ENCODE measurements at regions not wholly inside any gene's neighbourhood (a gene's known extent, or its start where the extent isn't known, plus 50 kb on each side); places are given as distances from the start of the nearest gene placed in this dataset.

GRCh38 chr11:112728288-112728687 is 232.9 kb upstream of the NCAM1 start (continued):
- TF ChIP-seq AR (CRISPR knock-in tag; IDR thresholded peaks at IDR 0.05): no peak
- no peak for TF ChIP-seq NFYB (CRISPR knock-in tag; conservative IDR thresholded peaks at IDR 0.05; ENCODE audit: low read depth)
- TF ChIP-seq SMAD4 (CRISPR knock-in tag; IDR thresholded peaks at IDR 0.05): no peak
- TF ChIP-seq ZNF121 (CRISPR knock-in tag; IDR thresholded peaks at IDR 0.05): no peak
- no peak for TF ChIP-seq ZBTB21 (CRISPR knock-in tag; IDR thresholded peaks at IDR 0.05; ENCODE audit: borderline replicate concordance)
- no peak for TF ChIP-seq JAZF1 (CRISPR knock-in tag; IDR thresholded peaks at IDR 0.05)

GRCh38 chr11:112728716-112729115 is 232.5 kb upstream of the NCAM1 start:
- ATAC-seq (no peak), DNase-seq (ENCODE audit: low spot score) (no peak)
- POLR2A ChIA-PET: no interaction called here
- TF ChIP-seq CTCF (IDR thresholded peaks at IDR 0.05) (no peak), SP1 (CRISPR knock-in tag; conservative IDR thresholded peaks at IDR 0.05) (no peak), KAT7 (CRISPR knock-in tag; IDR thresholded peaks at IDR 0.05; ENCODE audit: borderline replicate concordance) (no peak)
- H3K9me3 Mint-ChIP-seq: peaks cover 7% of the 10 kb centered on the region; the same call in 1 of the 2 replicates
- H3K4me1 Mint-ChIP-seq: 0 out of 2 replicates have a peak, but pooled peaks cover 2% of the 10 kb centered on the region
- no peaks in the 10 kb centered on the region for H3K36me3 Mint-ChIP-seq
- CTCF ChIA-PET: interaction anchor here (1.7 kb wide), 1 partner anchor 141 kb away, joined by 4 read pairs; no protein-coding TSS in a partner anchor
- H3K27me3 Mint-ChIP-seq (ENCODE audit: low read depth): no peaks in the 10 kb centered on the region
- H3K4me3 Mint-ChIP-seq: no peak overlapping the region
- H3K27ac Mint-ChIP-seq: no peak overlapping the region

GRCh38 chr11:112730591-112730990 is 230.6 kb upstream of the NCAM1 start:
- Mint-ChIP-seq H3K9me3 (peaks cover 7% of the 10 kb centered on the region; the same call in 1 of the 2 replicates), H3K36me3 (no peaks in the 10 kb centered on the region), H3K27me3 (ENCODE audit: low read depth) (no peaks in the 10 kb centered on the region), H3K27ac (no peak overlapping the region), H3K4me3 (no peak overlapping the region), H3K4me1 (no peaks in the 10 kb centered on the region)
- POLR2A ChIA-PET: no interaction called here
- DNase-seq (ENCODE audit: low spot score) (no peak), ATAC-seq (no peak)
- CTCF ChIA-PET: no interaction called here
- no peak for TF ChIP-seq ZNF512 (CRISPR knock-in tag; IDR thresholded peaks at IDR 0.05; ENCODE audit: borderline replicate concordance)
- no peak for TF ChIP-seq ZNF281 (CRISPR knock-in tag; IDR thresholded peaks at IDR 0.05)
- TF ChIP-seq ESRRA (CRISPR knock-in tag; IDR thresholded peaks at IDR 0.05; ENCODE audit: borderline replicate concordance): no peak
- TF ChIP-seq FOXJ3 (CRISPR knock-in tag; IDR thresholded peaks at IDR 0.05; ENCODE audit: borderline replicate concordance): no peak
- no peak for TF ChIP-seq JAZF1 (CRISPR knock-in tag; IDR thresholded peaks at IDR 0.05)
- no peak for TF ChIP-seq MLX (CRISPR knock-in tag; IDR thresholded peaks at IDR 0.05)
- no peak for TF ChIP-seq ATF6 (CRISPR knock-in tag; IDR thresholded peaks at IDR 0.05)
- no peak for TF ChIP-seq USF2 (CRISPR knock-in tag; IDR thresholded peaks at IDR 0.05)
- no peak for TF ChIP-seq JUN (CRISPR knock-in tag; IDR thresholded peaks at IDR 0.05)
- TF ChIP-seq ZNF396 (CRISPR knock-in tag; IDR thresholded peaks at IDR 0.05; ENCODE audit: borderline replicate concordance): no peak

Data from WTC11 (cell line).